Aorta (tissue), 5 donors: ENCODE measurements at regions not wholly inside any gene's neighbourhood (a gene's known extent, or its start where the extent isn't known, plus 50 kb on each side); places are given as distances from the start of the nearest gene placed in this dataset.
A peak's percentile ranks its signal among the peaks of the same experiment; 100 is the strongest.

Experiments used
- ATAC-seq: fragments of 200-7000 bp; cut with Tn5 transposase; one replicate; pipeline ENCODE4 v1.9.1; 2022; ENCODE audit warnings: moderate library complexity; ENCODE audit not compliant: low FRiP score
- DNase-seq, 2 donors: peaks; one replicate each; pipeline ENCODE4 v3.0.0-alpha.2; 2020
- H3K27ac ChIP-seq, 2 donors: one replicate each; pipeline ENCODE4 v1.5.1; 2013; ENCODE audit warnings: low read length in 2 of 2, mild to moderate bottlenecking in 2 of 2, moderate library complexity in 2 of 2, control low read depth in 1 of 2, inconsistent platforms in 1 of 2, low read depth in 1 of 2
- H3K27me3 ChIP-seq, 2 donors: one replicate each; pipeline ENCODE4 v1.6.1; 2013; ENCODE audit warnings: control low read depth in 1 of 2, low read length in 1 of 2, mild to moderate bottlenecking in 1 of 2, moderate library complexity in 1 of 2; ENCODE audit not compliant: insufficient read depth in 2 of 2, control insufficient read depth in 1 of 2
- H3K36me3 ChIP-seq, 2 donors: one replicate each; pipeline ENCODE4 v1.6.1; 2013; ENCODE audit warnings: control low read depth in 1 of 2, low read length in 1 of 2, mild to moderate bottlenecking in 1 of 2; ENCODE audit not compliant: insufficient read depth in 2 of 2, control insufficient read depth in 1 of 2
- H3K4me1 ChIP-seq, 2 donors: one replicate each; pipeline ENCODE4 v1.6.1; 2013; ENCODE audit warnings: low read length in 2 of 2, control low read depth in 1 of 2, mild to moderate bottlenecking in 1 of 2, moderate library complexity in 1 of 2; ENCODE audit not compliant: insufficient read depth in 2 of 2, control insufficient read depth in 1 of 2
- H3K4me3 ChIP-seq, 2 donors: one replicate each; pipeline ENCODE4 v1.5.1; 2013; ENCODE audit warnings: low read length in 2 of 2, control low read depth in 1 of 2, mild to moderate bottlenecking in 1 of 2
- H3K9me3 ChIP-seq: one replicate; pipeline ENCODE4 v1.6.1; 2013; ENCODE audit warnings: mild to moderate bottlenecking, low read length; ENCODE audit not compliant: control insufficient read depth
- WGBS, 2 donors: extraction: QIAGEN DNeasy Blood & Tissue Kit; methylation state at CpG; one replicate each; pipeline ENCODE4 v1.1.7; 2013; 5-methylcytosine and 5-hydroxymethylcytosine counted together
- intact Hi-C, 2 donors: fragments of 100-400 bp; cut with DNase I; formaldehyde crosslinking; loops; one replicate each; pipeline versions ENCODE4 v1.14.2 to v1.15.0; 2022
- donor health status: healthy with polysubstance abuse.
- donor health status: Bipolar disorder and iron deficiency.
- donor health status: DM: no; HTN: no; CAD: no.
- donor health status: DM: no; HTN: no; CAD: no.
- donor health status: DM: yes; HTN: yes; CAD: no.

- no peak overlapping the region for H3K4me3 ChIP-seq
- WGBS, 2 donors = 86 to 89% methylated on average over 1 of the region's 1 CpG
- no peak for ATAC-seq
- peaks cover 0 to 3% of the 10 kb centered on the region in 2 donors for H3K27me3 ChIP-seq
- no peak overlapping the region for H3K27ac ChIP-seq
- DNase-seq = no peak
- H3K9me3 ChIP-seq = peaks cover 3% of the 10 kb centered on the region
- no peaks in the 10 kb centered on the region for H3K4me1 ChIP-seq
- intact Hi-C loops = no loop called here
- no peaks in the 10 kb centered on the region for H3K36me3 ChIP-seq
These were observed 257.0 kb upstream of the AUTS2 start for GRCh38 chr7:69341288-69341687.

GRCh38 chr7:69342154-69342884 is 256.0 kb upstream of the AUTS2 start:
- WGBS, 2 donors = 69 to 81% methylated on average over 10 of the region's 10 CpGs
- Histone ChIP-seq H3K4me3 (no peak overlapping the region), H3K27ac (no peak overlapping the region), H3K27me3 (peaks cover 0 to 2% of the 10 kb centered on the region in 2 donors), H3K36me3 (no peaks in the 10 kb centered on the region), H3K9me3 (peaks cover 3% of the 10 kb centered on the region), H3K4me1 (no peaks in the 10 kb centered on the region)
- DNase-seq (no peak), ATAC-seq (no peak)
- intact Hi-C loops = no loop called here

- no peak for ATAC-seq
- no peak for DNase-seq
- Histone ChIP-seq H3K4me3 (no peak overlapping the region), H3K4me1 (no peaks in the 10 kb centered on the region), H3K9me3 (no peaks in the 10 kb centered on the region), H3K27me3 (no peaks in the 10 kb centered on the region), H3K36me3 (no peaks in the 10 kb centered on the region), H3K27ac (no peak overlapping the region)
- 9 to 11% methylated on average over 3 of the region's 3 CpGs for WGBS, 2 donors
- intact Hi-C loops = no loop called here
These were observed 249.0 kb upstream of the AUTS2 start for GRCh38 chr7:69349291-69349690.

- 12 to 15% methylated on average over 3 of the region's 3 CpGs for WGBS, 2 donors
- H3K36me3 ChIP-seq = no peaks in the 10 kb centered on the region
- H3K27me3 ChIP-seq = no peaks in the 10 kb centered on the region
- no peaks in the 10 kb centered on the region for H3K4me1 ChIP-seq
- DNase-seq (no peak), ATAC-seq (no peak)
- no peak overlapping the region for H3K4me3 ChIP-seq
- intact Hi-C loops = no loop called here
- H3K9me3 ChIP-seq = no peaks in the 10 kb centered on the region
- H3K27ac ChIP-seq = no peak overlapping the region
These were observed 240.0 kb upstream of the AUTS2 start for GRCh38 chr7:69358163-69358821.

GRCh38 chr7:69359003-69359700 is 239.1 kb upstream of the AUTS2 start:
- WGBS, 2 donors = 45% methylated on average over 4 of the region's 4 CpGs
- intact Hi-C loops = no loop called here
- H3K9me3 ChIP-seq = no peaks in the 10 kb centered on the region
- no peak for DNase-seq
- no peak overlapping the region for H3K27ac ChIP-seq
- no peaks in the 10 kb centered on the region for H3K4me1 ChIP-seq
- no peaks in the 10 kb centered on the region for H3K36me3 ChIP-seq
- H3K27me3 ChIP-seq = no peaks in the 10 kb centered on the region
- ATAC-seq = no peak
- no peak overlapping the region for H3K4me3 ChIP-seq

GRCh38 chr7:69360913-69361312 is 237.4 kb upstream of the AUTS2 start:
- intact Hi-C loops = no loop called here
- H3K4me3 ChIP-seq = no peak overlapping the region
- no peaks in the 10 kb centered on the region for H3K36me3 ChIP-seq
- ATAC-seq = no peak
- WGBS, 2 donors = 52 to 54% methylated on average over 5 of the region's 5 CpGs
- H3K4me1 ChIP-seq = no peaks in the 10 kb centered on the region
- no peak for DNase-seq
- no peaks in the 10 kb centered on the region for H3K9me3 ChIP-seq
- H3K27me3 ChIP-seq = no peaks in the 10 kb centered on the region
- H3K27ac ChIP-seq = no peak overlapping the region

- ATAC-seq = no peak
- WGBS, 2 donors = 79 to 89% methylated on average over 9 of the region's 9 CpGs
- H3K4me3 ChIP-seq = no peak overlapping the region
- intact Hi-C loops = no loop called here
- H3K36me3 ChIP-seq = no peaks in the 10 kb centered on the region
- H3K9me3 ChIP-seq = no peaks in the 10 kb centered on the region
- DNase-seq = no peak
- no peak overlapping the region for H3K27ac ChIP-seq
- peaks cover 0 to 2% of the 10 kb centered on the region in 2 donors for H3K27me3 ChIP-seq
- H3K4me1 ChIP-seq = no peaks in the 10 kb centered on the region
These were observed 235.1 kb upstream of the AUTS2 start for GRCh38 chr7:69363136-69363535.

GRCh38 chr7:69364813-69365643 is 233.2 kb upstream of the AUTS2 start:
- Histone ChIP-seq H3K4me3 (peak overlapping the region in 1 of 2 donors; percentile 34), H3K9me3 (no peaks in the 10 kb centered on the region), H3K27me3 (peaks cover 0 to 2% of the 10 kb centered on the region in 2 donors), H3K36me3 (no peaks in the 10 kb centered on the region), H3K4me1 (no peaks in the 10 kb centered on the region), H3K27ac (no peak overlapping the region)
- intact Hi-C loops = no loop called here
- DNase-seq = no peak
- 36 to 52% methylated on average over 9 of the region's 9 CpGs for WGBS, 2 donors
- ATAC-seq = no peak
